ENCODE measurements at regions not wholly inside any gene's neighbourhood (a gene's known extent, or its start where the extent isn't known, plus 50 kb on each side); places are given as distances from the start of the nearest gene placed in this dataset.
"Not testable (repeated sequence)": the region's sequence is repeated elsewhere in the genome, so short reads cannot be mapped to it uniquely, and the experiment has no call there.

DNA sequence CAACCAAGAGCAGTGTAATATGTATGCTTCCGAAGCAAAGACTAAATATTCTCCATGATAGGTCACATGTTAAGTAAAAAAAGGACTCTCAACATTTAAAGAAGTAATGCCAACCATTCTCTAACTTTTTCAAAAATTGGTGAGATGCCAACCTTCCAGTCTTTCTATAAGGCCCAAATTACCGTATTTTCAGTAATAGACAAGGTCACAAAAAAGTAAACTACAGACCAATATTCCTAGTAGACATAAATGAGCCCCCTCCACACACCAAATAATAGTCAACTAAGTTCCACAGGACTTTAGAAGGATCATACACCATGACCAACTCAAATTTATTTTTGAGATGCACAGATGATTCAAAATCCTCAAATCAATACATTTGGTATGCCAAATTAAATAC, 867.4 kb downstream of the TMEM121 start:
- DNase-seq (ENCODE audit: low spot score): no peak

DNA sequence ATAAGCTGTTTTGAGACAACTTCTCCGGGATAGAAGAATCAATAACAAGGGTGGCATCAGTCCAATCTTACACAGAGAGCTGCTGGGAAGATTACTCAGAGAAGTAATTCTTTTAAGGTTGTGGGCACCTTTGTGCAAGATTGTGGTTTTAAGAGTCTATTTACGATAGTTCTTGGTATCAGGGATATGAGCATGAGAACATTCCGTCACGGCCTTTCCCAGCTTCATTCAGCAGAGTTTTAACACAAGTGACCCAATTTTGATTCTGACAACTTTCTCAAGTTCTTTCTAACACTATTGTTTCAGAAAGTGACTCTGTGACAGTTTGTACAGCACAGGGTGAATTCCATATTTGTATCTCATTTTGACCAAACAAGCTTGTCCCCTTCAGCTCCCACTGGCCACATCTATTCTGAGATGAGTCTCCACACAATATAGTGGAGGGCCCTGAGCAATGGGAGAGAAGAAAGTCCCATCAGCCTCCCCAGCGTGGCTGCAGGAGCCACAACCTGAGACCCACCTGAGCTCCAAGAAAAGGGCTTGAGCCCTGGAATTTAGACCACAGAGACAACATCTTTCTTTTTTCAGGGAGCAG, 869.2 kb downstream of the TMEM121 start:
- no peak for DNase-seq (ENCODE audit: low spot score)

DNA sequence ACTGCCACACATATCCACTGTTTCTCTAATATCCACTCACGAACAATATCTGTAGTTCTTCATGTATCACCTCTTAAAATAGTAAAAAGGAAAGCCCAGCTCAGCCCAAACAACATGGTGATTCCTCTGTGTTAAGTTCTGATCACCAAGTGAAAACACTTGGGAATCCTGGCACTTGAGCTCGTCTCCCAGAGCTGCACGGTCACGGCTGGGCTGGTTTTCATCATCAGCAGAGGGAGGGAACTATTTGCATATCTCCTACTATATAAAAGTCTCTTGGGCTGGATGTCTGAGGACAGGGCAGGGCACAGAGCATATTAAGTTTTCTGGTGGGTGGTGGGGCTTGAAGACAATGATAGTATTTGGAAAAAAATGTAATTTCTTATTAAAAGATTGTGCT, 870.6 kb downstream of the TMEM121 start:
- DNase-seq (ENCODE audit: low spot score): no peak

DNA sequence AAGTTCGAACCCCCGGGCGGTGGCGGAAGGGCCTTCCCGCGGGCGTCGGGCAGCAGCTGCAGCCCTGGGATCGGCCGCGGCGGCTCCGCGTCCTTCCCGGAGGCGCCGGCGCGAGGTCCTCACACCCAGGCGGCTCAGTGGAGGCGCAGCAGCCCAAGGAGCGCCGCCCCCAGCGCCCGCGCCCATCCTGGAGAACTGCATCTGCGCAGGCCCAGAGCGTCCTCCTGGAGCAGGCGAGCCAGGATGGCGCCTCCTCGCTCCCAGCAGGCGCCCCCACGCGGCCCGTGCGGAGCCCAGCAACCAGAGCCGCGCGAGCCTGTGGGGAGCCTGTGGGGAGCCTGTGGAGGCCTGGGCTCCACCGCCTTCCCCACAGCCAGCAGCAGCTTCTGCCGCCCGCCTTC, 872.5 kb downstream of the TMEM121 start:
- DNase-seq (ENCODE audit: low spot score): not testable (repeated sequence)

DNA sequence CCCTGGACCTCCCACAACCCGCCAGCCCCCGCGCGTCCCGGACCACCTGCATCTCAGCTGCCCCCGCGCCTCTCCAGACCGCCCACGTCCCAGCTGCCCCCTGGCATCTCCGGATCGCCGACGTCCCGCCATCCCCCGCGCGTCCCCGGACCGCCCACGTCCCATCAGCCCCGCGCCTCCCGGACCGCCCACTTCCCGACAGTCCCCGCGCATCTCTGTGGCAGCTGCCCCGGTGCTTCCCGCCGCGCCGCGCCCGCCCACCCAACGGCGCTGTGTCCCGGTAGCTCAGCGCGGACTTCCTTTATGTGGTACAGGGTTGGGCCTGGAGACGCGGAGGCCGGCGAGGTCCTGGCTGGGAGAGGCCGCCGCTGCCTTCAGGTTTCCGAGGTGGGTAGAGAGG, 874.9 kb downstream of the TMEM121 start:
- not testable (repeated sequence) for DNase-seq (ENCODE audit: low spot score)

DNA sequence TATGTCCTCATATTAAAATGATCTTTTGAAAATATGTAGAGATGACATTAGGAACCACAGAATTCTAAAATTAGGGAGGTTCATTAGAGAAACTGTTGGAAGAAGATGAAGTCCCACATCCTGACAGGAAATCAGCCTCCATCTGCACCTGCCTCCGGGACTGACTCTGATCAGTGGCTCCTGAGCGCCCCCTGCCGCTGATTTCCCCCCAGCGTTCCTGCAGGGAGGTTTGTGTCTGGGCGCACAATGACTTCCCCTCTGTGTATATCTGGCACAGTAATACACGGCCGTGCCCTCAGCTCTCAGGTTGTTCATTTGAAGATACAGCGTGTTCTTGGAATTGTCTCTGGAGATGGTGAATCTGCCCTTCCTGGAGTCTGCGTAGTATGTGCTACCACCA, 883.8 kb downstream of the TMEM121 start:
- DNase-seq (ENCODE audit: low spot score): not testable (repeated sequence)

DNA sequence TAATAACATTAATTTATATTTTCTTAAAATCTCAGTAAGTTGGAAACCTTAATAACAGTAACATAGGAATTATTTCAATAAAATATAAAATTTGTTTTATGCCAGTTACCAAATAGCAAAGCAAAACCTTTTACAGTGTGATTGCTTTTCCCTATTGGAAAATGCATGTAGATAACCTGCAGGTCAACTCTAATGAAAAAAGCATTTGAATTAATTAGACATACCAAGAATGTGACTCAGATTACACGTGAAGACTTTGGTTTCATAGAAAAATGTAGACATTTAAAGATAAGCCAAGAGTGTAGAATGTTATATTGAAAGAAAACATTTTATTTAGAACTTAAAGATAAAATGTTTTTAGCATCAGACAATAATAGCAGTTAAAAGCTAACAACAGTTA, 888.1 kb downstream of the TMEM121 start:
- DNase-seq (ENCODE audit: low spot score): no peak

DNA sequence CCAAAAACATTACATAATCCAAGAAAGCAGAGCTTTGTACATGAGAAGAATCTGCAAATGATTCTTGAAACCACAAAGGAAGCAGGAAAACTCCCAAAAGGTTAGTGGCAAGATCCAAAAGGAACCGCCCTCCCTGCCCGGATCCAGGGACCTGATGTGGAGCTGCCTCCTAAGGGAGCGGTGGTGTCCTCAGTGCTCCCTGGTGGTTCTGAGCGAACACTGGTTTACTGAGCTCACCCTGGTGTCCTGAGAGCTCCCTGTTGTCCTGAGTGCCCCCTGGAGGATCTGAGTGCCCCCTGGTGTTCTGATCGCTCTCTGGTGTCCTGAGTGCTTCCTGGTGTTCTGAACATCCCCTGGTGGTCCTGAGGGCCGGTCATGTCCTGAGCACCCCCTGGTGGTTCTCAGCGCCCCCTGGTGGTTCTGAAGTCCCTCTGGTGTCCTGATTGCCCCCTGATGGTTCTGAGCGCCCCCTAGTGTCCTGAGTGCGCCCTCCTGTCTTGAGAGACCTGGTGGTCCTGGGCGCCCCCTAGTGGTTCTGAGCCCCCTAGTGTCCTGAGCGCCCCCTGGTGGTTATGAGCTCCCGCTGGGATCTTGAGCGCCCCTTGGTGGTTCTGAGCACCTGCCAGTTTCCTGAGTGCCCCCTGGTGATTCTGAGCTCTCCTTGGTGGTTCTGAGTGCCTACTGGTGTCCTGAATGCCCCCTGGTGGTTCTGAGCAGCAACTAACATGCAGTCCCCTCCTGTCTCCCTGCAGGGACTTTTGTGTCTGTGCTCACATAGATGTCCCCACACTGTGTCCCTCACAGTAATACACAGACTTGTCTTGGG, 891.1 kb downstream of the TMEM121 start:
- DNase-seq (ENCODE audit: low spot score): peak; percentile 31

DNA sequence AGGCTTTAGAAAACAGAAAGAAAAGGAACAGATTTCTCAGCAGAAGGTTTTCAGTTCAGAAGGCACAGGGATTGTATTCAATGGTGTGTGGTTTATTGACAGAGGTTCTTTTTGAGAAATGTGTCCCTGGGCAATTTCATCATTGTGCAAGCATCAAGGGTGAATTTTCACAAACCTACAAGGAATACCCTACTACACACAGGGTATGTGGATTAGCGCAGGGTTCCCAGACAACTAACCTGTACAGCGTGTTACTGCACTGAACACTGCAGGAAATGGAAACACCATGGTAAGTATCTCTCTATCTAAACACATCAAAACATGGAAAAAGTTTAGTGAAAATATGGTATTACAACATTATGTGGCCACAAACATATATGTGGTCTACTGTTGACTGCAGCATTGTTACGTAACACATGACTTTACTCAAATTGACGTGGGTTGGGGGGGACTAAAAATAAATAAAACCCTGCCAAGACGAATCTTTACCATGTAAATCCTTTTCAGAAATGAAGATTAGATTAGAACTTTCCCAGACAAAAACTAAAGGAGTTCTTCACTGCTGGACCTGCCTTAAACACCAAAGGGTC, 893.1 kb downstream of the TMEM121 start:
- no peak for DNase-seq (ENCODE audit: low spot score)

DNA sequence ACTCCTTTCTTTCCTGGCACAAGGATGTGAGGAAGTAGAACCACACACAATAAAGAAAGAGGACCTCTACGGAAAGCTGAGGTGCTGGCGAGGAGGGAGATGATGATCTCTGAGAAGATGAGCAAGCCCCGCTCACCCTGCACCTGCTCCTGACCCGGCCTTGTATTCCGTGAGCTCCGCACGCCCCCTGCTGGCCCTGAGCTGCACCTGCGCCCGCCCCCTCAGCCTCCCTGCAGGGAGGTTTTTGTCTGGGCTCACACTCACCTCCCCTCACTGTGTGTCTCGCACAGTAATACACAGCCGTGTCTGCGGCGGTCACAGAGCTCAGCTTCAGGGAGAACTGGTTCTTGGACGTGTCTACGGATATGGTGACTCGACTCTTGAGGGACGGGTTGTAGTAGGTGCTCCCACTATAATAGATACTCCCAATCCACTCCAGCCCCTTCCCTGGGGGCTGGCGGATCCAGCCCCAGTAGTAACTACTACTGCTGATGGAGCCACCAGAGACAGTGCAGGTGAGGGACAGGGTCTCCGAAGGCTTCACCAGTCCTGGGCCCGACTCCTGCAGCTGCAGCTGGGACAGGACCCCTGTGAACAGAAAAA, 895.1 kb downstream of the TMEM121 start:
- DNase-seq (ENCODE audit: low spot score): peak; percentile 38

DNA sequence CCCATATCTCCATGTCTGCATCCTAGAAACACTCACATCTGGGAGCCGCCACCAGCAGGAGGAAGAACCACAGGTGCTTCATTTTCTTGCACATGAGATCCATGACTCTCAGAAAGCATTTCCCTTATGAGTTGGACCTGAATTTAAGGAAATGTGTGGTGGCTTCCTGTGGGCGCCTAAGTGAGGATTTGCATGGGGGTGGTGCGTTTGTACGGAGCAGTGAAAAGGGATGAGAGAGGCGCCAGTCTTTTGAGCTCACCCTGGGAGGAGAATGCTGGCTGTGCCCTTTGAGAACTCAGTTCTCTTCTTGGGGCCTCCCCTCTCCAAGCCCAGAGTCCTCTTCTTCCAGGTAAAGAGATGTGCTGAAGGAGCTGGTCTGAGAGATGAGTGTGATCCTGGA, 895.7 kb downstream of the TMEM121 start:
- DNase-seq (ENCODE audit: low spot score): no peak

DNA sequence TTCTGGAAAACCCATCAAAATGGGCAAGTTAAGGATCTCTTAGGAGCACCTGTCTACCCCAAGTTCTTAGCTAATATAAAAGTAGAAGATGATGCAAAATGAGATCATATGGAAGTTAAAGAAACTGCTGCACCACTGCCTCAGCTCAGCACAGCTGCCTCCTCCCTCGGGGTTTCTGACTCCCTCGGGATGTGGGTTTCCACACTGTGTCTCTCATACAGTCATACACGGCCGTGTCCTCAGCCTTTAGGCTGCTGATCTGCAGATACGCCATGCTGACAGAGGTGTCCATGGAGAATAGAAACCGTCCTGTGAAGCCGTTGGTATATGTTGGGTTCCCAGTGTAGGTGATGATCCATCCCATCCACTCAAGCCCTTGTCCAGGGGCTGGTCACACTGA, 898.8 kb downstream of the TMEM121 start:
- DNase-seq (ENCODE audit: low spot score): not testable (repeated sequence)

DNA sequence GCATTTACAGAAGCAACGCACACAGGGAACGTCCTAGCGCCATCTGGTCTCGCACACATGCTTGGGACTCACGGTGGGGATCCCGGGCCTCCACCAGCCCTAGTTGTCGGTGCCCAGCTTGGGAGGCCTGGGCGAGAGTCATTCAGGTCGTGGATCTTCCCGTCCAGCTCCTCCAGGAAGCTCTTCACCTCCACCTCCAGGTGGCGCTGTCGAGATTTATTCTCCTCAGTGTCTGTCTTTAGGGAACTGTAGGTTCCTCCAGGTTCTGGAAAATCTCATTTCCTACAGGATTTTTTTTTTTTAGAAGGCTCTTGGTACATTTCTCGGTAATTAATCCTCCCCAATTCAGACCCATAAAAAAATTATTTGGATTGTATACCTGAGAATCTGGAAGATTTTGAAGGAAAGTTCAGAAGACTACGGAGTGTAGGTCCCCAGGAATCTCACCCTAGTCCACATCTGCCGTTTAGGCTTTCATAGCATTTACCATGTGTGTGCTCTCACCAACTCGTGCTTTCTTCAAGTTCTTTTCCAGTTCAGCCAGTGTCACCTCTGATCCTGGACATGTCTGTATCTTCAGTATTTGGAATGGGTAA, 910.0 kb downstream of the TMEM121 start:
- DNase-seq (ENCODE audit: low spot score): peak; percentile 67

DNA sequence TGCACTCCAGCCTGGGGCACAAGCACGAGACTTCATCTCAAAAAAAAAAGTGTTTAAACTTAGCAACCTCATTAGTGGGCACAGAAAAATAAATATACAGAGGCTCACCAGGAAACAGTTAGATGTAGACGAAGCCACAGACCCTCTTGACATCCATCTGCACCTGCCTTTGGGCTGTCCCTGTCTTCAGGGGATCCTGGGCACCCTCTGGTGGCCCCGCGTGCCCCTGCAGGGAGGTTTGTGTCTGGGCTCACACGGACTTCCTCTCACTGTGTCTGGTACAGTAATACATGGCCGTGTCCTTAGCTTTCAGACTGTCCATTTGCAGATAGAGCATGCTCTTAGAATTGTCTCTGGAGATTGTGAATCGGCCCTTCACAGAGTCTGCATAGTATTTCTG, 916.5 kb downstream of the TMEM121 start:
- DNase-seq (ENCODE audit: low spot score): no peak

DNA sequence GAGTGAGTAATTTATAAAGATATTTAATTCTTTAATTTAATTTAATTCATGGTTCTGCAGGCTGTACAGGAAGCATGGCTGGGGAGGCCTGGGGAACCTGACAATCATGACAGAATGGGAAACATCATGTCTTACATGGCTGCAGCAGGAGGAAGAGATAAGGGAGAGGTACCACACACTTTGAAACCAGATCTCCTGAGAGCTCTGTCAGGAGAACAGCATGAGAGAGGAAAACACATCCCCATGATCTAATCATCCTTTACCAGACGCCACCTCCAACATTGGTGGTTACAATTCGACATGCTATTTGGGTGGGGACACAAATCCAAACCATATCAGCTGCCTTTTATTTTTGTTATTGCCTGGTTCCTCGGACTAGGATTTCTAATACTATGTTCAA, 928.6 kb downstream of the TMEM121 start:
- no peak for DNase-seq (ENCODE audit: low spot score)

DNA sequence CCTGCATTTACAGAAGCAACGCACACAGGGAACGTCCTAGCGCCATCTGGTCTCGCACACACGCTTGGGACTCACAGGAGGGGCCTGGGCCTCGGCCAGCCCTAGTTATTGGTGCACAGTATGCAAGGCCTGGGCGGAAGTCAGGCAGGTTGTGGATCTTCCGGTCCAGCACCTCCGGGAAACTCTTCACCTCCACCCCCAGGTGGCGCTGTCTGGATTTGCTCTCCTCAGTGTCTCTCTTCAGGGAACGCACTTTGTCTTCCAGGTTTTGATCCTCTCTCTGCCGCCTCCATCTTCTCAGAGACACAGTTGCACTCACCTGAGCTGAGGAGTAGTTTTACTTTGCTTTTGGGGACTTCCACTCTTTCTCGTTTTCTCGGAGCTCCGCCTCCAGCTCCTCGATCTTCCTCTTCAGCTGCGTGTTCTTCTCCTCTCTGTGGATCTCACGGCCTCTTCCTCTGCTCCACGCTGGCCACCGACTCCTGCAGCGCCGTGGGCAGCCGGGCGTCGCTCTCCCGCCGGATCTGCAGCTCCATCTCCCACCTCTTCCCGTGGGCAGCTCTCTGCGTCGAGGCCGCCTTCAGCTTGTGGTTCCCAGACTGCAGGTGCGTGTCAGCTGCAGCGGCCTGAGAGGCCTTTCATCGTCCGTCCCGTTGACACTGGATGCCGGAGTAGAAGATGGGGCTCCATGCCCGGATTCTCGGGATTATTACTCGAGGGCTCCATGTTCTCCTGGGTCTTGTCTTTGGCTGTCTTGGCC, 933.8 kb downstream of the TMEM121 start:
- no peak for DNase-seq (ENCODE audit: low spot score)

DNA sequence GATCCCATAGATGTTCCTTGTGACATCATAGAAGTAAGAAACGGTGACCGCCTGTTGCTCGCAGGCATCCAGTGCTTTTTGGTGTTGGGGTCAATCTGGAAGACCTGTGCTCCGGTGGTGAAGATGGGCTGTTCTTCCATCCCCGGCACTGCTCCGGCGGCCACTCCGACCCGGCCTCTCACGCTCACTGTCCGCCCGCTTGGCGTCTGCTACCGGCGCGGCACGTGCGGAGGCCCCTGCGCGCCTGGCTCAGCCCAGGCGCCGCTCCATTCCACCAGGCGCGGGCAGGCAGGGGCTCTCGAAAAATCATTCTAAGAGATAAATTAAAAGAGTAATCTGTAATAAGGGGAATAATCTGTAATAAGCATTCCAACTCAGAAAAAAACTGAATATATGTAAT, 934.5 kb downstream of the TMEM121 start:
- no peak for DNase-seq (ENCODE audit: low spot score)

DNA sequence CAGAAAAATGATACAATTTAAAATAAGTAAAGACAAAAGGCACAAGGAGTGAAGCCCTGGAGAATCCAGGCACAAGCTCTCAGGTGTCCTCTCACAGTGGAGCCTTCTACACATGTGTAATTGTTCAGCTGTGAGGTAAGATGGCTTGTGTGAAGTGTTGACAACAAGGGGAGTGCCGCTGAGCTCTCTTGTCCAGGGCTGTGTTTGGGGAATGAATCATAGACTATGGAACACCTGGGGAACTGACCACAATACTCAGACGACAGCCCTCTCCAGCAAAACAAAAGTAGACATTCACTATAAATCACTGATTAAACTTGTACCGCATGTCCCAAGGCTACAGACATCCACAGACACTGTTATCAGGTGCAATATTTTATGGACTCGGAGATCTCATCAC, 940.1 kb downstream of the TMEM121 start:
- DNase-seq (ENCODE audit: low spot score): not testable (repeated sequence)

DNA sequence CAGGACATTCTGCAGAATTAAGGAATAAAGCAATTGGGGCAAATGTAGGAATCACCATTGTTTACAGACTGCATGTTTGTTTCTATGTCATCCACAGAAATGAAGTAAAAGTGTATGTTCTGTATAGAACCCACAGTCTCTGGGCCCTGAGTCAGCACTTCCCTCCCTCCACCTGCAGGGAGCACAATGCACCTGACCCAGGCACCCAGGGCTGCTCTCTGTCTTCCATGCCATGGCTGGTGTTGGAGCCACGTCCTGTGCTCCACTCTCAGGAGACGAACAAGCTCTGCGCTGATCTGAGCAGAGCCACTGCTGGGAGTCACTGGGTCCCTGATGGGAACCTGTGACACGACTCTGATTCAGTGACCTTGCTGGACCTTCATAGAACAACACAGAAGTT, 942.5 kb downstream of the TMEM121 start:
- DNase-seq (ENCODE audit: low spot score): not testable (repeated sequence)

DNA sequence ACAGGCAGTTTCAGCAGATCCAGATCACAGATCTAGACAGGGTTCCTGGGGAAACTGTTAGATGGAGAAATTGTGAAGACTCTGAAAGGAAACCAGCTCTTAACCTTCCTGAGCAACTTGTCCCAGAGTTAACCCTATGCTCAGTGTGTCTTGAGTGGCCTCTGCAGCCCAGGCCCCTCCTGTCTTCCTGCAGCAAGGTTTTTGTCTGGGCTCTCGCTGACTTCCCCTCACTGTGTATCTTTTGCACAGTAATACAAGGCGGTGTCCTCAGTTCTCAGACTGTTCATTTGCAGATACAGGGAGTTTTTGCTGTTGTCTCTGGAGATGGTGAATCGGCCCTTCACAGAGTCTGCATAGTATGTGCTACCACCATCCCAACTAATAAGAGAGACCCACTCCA, 943.6 kb downstream of the TMEM121 start:
- DNase-seq (ENCODE audit: low spot score): not testable (repeated sequence)

DNA sequence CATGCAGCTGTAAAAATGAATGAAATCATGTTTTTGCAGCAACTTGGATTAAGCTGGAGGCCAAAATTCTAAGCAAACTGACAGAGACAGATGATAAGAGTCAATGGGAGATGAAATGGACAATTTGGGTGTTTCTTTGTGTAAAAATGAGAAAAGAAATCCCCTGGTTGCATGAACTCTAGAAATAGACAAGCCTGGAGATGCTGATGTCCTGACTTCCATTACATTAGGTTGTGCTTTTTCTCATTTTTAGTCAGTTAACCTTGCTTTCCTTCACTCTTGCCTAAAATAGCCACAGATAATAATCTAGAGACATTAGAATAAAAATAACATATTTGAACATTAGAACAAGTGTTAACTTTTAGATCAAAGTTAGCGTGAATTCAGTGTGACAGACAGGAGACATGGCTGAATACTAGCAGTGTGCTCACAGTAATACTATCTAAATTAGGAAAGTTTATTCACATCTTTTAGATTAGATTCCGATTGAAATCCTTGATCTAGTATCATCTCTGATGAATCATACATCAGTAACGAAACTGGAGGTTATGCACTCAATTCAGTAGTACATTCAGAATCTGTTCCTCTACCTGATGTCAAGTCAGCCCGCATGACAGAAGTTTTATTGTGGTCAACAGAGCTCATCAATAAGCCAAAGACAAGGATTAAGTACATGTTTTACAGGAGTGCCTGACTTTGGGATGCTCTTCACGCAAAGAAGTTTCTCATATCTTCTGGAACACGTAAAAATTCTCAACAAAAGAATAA, 948.1 kb downstream of the TMEM121 start:
- not testable (repeated sequence) for DNase-seq (ENCODE audit: low spot score)
